ENCODE measurements at regions not wholly inside any gene's neighbourhood (a gene's known extent, or its start where the extent isn't known, plus 50 kb on each side); places are given as distances from the start of the nearest gene placed in this dataset.

GRCh38 chr20:6998909-6999308, 231.4 kb downstream of the BMP2 start:
- Mint-ChIP-seq H3K27ac (no peak overlapping the region), H3K4me3 (no peak overlapping the region), H3K36me3 (ENCODE audit: low read depth) (no peaks in the 10 kb centered on the region), H3K27me3 (ENCODE audit: insufficient read depth, low read depth, poor library complexity) (no peaks in the 10 kb centered on the region), H3K9me3 (no peaks in the 10 kb centered on the region; the same call in 2 of the 3 replicates), H3K4me1 (peaks cover 11% of the 10 kb centered on the region; the same call in 2 of the 3 replicates)
- H3K9me2 ChIP-seq (ENCODE audit: insufficient read depth) = no peaks in the 10 kb centered on the region
- no peak overlapping the region for H2AFZ ChIP-seq
- H3F3A ChIP-seq (replicated peaks; ENCODE audit: low read depth) = no peaks in the 10 kb centered on the region
- ATAC-seq (no peak), DNase-seq (ENCODE audit: low spot score) (no peak)
- no peak overlapping the region for H3K27ac ChIP-seq (ENCODE audit: low read depth)
- TF ChIP-seq JUNB (IDR thresholded peaks at IDR 0.05; ENCODE audit: unreplicated experiment) (no peak), ZNF114 (CRISPR knock-in tag; IDR thresholded peaks at IDR 0.05) (no peak), ETS1 (IDR thresholded peaks at IDR 0.05) (no peak), CREB1 (CRISPR knock-in tag; IDR thresholded peaks at IDR 0.05; ENCODE audit: low read depth) (no peak), ZNF462 (CRISPR knock-in tag; IDR thresholded peaks at IDR 0.05) (no peak), REST (IDR thresholded peaks at IDR 0.05; ENCODE audit: unreplicated experiment) (no peak)
- no peaks in the 10 kb centered on the region for H4K20me1 ChIP-seq (replicated peaks; ENCODE audit: insufficient read depth)
- H3K79me2 ChIP-seq (replicated peaks; ENCODE audit: insufficient read depth) = no peaks in the 10 kb centered on the region
- H3K4me3 ChIP-seq = no peak overlapping the region
- 0 out of 2 replicates have a peak, but pooled peaks cover 11% of the 10 kb centered on the region for H3K4me1 ChIP-seq (ENCODE audit: insufficient read depth)
- no peak overlapping the region for H3K4me2 ChIP-seq
- no peaks in the 10 kb centered on the region for H3K36me3 ChIP-seq (ENCODE audit: insufficient read depth)
- no peaks in the 10 kb centered on the region for H3K27me3 ChIP-seq (ENCODE audit: insufficient read depth)

All from GM23338 (cell line).